Activated naive CD4-positive, alpha-beta T cell treated with anti-CD3 and anti-CD28 coated beads, Interleukin-2, amount 50 U/mL, for 72 hours (primary cell): ENCODE measurements at regions not wholly inside any gene's neighbourhood (a gene's known extent, or its start where the extent isn't known, plus 50 kb on each side); places are given as distances from the start of the nearest gene placed in this dataset.

Source experiments
- ATAC-seq, 2 donors: fragments of 150-1000 bp; cut with Tn5 transposase; 2 replicates each; pipeline ENCODE4 v1.10.0; 2021; ENCODE audit warnings: mild to moderate bottlenecking in 2 of 2, moderate library complexity in 2 of 2
- DNase-seq, 2 donors: peaks; one replicate each; pipeline ENCODE4 v3.0.0; 2021 to 2022; ENCODE audit warnings: low spot score in 2 of 2
- H3K27ac Mint-ChIP-seq, 2 donors: one replicate each; pipeline ENCODE4 v1.8.0; 2022; ENCODE audit warnings: mild to moderate bottlenecking in 2 of 2, mixed read lengths in 2 of 2
- H3K36me3 Mint-ChIP-seq, 2 donors: one replicate each; pipeline ENCODE4 v1.8.0; 2022; ENCODE audit warnings: mixed read lengths in 2 of 2
- H3K9me3 Mint-ChIP-seq, 2 donors: one replicate each; pipeline ENCODE4 v1.8.0; 2022; ENCODE audit warnings: mixed read lengths in 2 of 2

DNA sequence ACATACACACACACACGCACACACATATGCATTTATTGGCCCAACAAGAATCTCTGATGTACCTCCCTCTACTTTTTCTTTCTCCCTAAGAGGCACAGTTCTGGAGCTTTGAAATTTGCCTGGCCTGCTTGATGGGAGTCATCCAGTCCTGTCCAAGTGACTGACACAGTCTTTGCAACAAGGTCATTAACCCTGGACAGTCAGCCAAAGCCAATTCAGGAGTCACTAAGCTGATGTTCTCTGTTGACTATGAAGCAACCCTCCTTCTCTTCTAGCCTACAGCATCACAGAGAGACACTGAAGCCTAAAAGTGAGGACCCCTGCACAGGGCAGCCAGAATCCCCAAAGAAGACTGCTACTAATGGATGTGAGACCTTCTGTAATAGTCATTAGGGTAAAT is 123.1 kb downstream of the HHIPL2 start:
- Mint-ChIP-seq H3K27ac (no peak overlapping the region), H3K9me3 (peaks cover 16 to 26% of the 10 kb centered on the region in 2 donors), H3K36me3 (peaks cover 19 to 27% of the 10 kb centered on the region in 2 donors)
- ATAC-seq (no peak), DNase-seq (no peak)

DNA sequence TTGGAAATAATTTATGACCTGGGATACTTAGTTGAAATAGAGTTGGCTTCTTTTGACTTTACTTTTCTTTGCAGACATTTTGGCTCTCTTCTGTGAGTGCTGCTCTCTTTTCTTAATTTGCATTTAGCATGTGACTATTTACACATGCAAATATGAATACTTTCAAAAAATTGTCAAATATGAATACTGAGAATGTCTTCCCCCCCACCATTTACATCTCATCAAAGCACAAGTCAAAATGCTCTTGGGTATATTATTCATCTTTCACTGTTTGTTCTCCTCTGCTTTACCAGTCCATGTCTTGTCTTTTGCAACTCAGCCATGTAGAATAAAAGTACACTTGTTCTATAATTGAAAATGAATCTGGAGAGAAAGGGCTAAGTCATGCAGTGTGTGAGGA is 126.5 kb downstream of the HHIPL2 start:
- ATAC-seq: no peak
- DNase-seq: no peak
- peaks cover 21 to 28% of the 10 kb centered on the region in 2 donors for H3K36me3 Mint-ChIP-seq
- H3K9me3 Mint-ChIP-seq: peaks cover 12 to 17% of the 10 kb centered on the region in 2 donors
- H3K27ac Mint-ChIP-seq: peak overlapping the region in 1 of 2 donors; percentile 22

DNA sequence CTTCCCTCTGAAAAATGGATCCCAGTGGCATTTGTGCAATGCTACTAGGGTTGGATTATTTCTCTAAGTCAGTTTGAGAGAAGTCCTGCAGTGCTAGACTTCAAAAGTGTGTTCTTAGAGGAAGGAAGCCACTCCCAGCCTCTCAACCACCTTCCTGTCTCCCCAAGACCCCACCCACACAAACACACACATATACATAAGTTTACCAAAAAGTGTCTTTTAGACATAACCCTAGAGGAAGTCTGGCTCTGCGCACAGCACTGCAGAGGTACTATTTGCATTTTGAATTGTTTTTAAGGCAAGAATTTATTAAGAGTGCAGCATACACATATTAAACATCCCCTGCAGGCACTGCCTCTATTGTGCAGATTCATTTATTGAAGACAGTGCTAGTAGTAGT is 127.3 kb downstream of the HHIPL2 start:
- Mint-ChIP-seq H3K9me3 (peaks cover 12 to 17% of the 10 kb centered on the region in 2 donors), H3K36me3 (peaks cover 22 to 28% of the 10 kb centered on the region in 2 donors), H3K27ac (peak overlapping the region in 1 of 2 donors; percentile 22)
- no peak for ATAC-seq
- DNase-seq: no peak

DNA sequence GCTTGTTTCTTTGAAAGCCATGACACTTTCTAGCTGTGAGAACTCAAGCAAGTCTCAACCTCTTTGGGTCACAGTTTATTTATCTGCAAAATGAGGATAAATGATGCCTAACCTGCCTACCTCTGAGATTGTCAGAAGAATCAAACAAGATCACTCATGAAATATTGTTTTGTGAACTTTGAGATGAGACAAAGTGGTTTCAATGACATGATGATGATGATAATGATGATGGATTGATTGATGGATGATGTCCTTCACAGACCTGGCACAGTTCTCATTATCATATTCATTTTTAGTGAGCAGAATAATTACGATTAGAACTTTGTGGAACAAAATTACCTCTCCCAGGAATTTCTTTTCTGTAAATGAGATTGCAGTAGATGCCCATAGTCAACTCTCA is 129.2 kb downstream of the HHIPL2 start:
- no peak for ATAC-seq
- Mint-ChIP-seq H3K9me3 (peaks cover 18 to 30% of the 10 kb centered on the region in 2 donors), H3K27ac (no peak overlapping the region), H3K36me3 (peaks cover 28 to 29% of the 10 kb centered on the region in 2 donors)
- no peak for DNase-seq

DNA sequence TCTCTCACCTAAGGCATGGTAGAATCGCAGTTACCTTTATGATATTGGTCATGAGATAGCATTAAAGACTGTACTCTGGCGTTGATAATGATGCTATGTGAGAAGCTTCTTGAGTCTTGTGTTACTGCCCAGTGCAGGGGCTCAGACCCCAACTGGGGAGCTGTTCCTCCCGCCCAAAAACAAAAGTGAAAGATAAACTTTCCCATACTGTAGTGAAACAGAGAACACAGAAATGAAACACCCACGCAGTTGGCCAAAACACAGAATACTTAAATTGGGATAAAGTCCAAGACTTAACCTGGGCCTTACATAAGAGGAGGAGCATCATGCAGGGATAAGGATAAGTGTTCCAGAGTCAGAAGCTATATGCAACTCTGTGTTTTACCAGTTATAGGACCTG is 130.6 kb downstream of the HHIPL2 start:
- Mint-ChIP-seq H3K27ac (no peak overlapping the region), H3K9me3 (peaks cover 14 to 23% of the 10 kb centered on the region in 2 donors), H3K36me3 (peaks cover 18 to 22% of the 10 kb centered on the region in 2 donors)
- ATAC-seq (no peak), DNase-seq (no peak)

GRCh38 chr1:222416001-222416791 is 131.7 kb downstream of the HHIPL2 start:
- H3K9me3 Mint-ChIP-seq: peaks cover 10 to 19% of the 10 kb centered on the region in 2 donors
- ATAC-seq: peak; percentile 84 to 94
- peak in 1 of 2 donors; percentile 24 for DNase-seq
- peaks cover 13 to 18% of the 10 kb centered on the region in 2 donors for H3K36me3 Mint-ChIP-seq
- no peak overlapping the region for H3K27ac Mint-ChIP-seq

DNA sequence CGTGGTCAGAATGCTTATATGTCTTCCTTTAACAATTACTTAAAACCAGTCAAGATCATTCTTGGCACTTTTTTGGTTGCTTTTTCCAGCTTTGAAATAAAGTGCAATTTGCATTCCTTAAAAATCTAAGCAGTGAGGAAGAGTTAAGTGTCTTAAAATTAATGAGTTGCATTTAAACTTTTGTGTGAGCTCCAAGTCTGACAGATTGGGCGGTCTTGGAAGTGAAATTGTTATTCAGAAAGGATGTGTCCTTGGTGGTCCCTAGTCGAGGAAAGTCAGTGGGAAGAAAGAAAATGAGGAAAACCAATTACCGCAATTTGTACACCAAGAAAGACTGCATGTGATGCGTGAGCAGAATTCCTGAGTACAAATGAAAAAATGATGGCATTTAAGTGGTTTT is 132.5 kb downstream of the HHIPL2 start:
- peaks cover 10 to 19% of the 10 kb centered on the region in 2 donors for H3K9me3 Mint-ChIP-seq
- H3K36me3 Mint-ChIP-seq: peaks cover 13 to 18% of the 10 kb centered on the region in 2 donors
- no peak overlapping the region for H3K27ac Mint-ChIP-seq
- no peak for DNase-seq
- no peak for ATAC-seq

DNA sequence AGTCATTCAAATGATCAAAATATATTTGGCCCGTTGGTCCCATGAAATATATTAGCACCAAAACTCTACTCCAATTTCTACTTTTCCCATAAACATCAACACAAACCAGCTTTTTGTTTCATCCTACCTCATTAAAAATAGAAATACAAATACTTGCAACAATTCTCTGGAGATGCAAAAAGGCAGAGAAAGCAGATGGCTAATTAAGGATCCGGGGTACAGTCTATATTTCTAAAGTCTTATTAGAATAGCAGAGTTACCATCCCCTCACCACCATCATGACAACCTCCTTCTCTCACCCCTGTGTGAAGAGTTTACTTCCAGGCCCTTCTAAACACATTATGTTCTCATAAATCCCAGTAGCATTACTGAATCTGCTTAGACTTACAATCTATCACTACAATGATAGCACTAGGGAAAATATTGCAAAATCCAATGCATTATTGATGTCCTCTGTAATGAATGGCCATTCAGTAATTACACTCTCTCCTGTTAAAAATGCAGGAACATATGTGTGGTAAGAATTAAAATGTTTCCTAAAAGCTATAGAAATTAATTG is 133.8 kb downstream of the HHIPL2 start:
- peaks cover 7 to 18% of the 10 kb centered on the region in 2 donors for H3K36me3 Mint-ChIP-seq
- no peak for DNase-seq
- H3K27ac Mint-ChIP-seq: no peak overlapping the region
- ATAC-seq: no peak
- H3K9me3 Mint-ChIP-seq: peaks cover 10 to 15% of the 10 kb centered on the region in 2 donors

- H3K9me3 Mint-ChIP-seq: peaks cover 10 to 16% of the 10 kb centered on the region in 2 donors
- peaks cover under 1 to 16% of the 10 kb centered on the region in 2 donors for H3K36me3 Mint-ChIP-seq
- no peak overlapping the region for H3K27ac Mint-ChIP-seq
- DNase-seq (no peak), ATAC-seq (no peak)
These were observed 134.5 kb downstream of the HHIPL2 start for GRCh38 chr1:222413436-222413835.

- ATAC-seq (peak; percentile 41 to 48), DNase-seq (no peak)
- no peak overlapping the region for H3K27ac Mint-ChIP-seq
- peaks cover 0 to 11% of the 10 kb centered on the region in 2 donors for H3K36me3 Mint-ChIP-seq
- peaks cover 3 to 12% of the 10 kb centered on the region in 2 donors for H3K9me3 Mint-ChIP-seq
These were observed 143.2 kb downstream of the HHIPL2 start for GRCh38 chr1:222404710-222405109.

DNA sequence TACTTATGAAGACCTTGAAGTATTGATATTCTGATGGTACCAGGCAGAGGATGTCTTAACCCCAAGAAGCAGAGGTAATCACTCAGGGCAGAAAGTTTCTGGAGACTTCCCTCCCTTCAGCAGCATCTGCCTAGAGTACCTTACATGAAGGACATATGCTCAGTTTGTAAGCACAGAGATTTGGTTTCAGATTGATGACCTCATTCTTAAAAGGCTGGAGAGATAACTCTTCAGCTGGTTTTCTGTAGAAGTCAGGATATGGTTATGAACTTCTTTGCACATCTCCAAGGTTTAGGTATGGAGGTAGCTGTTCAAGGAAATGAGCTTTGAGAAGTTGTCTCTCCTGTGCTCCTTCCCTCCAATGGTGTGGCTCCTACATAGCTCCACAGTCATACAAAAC is 148.7 kb downstream of the HHIPL2 start:
- no peak for DNase-seq
- no peak for ATAC-seq
- H3K9me3 Mint-ChIP-seq: no peaks in the 10 kb centered on the region
- H3K27ac Mint-ChIP-seq: no peak overlapping the region
- H3K36me3 Mint-ChIP-seq: peaks cover 0 to 3% of the 10 kb centered on the region in 2 donors

DNA sequence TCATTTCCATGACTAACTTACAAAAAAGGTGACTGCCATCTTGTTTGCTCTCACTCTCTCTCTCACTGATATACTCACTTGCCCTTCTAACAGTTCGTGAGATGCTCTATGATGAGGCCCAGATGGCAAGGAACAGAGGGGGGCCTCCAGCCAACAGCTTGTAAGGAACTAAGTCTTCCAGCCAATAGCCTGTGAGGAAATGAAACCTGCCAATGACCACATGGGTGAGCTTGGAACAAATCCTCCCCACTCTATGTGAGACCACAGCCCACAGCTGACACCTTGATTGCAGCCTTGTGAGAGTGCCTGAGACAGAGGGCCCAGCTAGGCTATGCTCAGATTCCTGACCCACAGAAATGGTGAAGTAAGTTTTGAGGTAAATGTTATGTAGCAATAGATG is 153.7 kb downstream of the HHIPL2 start:
- Mint-ChIP-seq H3K9me3 (no peaks in the 10 kb centered on the region), H3K27ac (no peak overlapping the region), H3K36me3 (peaks cover 0 to 4% of the 10 kb centered on the region in 2 donors)
- ATAC-seq: no peak
- DNase-seq: no peak

DNA sequence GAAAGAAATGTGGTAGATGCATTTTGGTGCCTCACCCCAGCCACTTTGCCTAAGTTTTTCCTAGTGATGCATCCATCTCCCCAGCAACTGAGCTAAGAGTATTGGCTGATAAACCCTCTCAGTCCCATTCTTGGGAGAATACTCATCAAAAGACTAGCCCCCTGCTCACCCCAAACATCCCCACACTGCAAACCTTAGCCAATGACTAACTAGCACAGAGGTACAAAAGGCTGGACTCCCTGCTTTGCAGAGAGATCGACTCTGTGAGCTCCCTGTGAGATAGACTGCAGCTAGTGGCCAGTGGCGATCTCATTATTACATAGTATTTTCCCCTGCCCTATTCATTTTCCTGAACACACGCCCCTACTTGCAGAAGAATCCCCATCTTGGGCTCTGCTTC is 155.3 kb downstream of the HHIPL2 start:
- H3K36me3 Mint-ChIP-seq: peaks cover 0 to 4% of the 10 kb centered on the region in 2 donors
- no peak for ATAC-seq
- DNase-seq: no peak
- H3K9me3 Mint-ChIP-seq: peaks cover 0 to 5% of the 10 kb centered on the region in 2 donors
- no peak overlapping the region for H3K27ac Mint-ChIP-seq

DNA sequence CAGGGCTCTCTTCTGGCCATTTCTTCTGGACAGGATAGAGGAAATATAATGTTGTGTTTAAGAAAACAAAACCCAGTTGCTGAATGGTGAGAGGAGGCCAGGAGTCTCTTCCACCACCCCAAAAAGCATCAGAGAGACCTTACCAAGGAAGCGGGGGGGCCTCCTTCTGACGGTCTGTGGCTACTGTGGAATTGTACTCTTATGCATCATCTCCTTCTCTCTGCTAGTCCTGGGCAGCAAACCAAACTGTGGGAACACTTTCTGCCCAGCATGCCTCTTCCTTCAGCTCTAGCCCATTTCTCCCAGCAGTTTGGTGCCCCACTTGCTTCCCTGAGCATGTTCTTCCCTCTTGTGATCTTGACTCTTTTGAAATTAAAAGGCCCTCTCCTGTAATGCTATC is 157.7 kb downstream of the HHIPL2 start:
- Mint-ChIP-seq H3K9me3 (peaks cover 0 to 5% of the 10 kb centered on the region in 2 donors), H3K36me3 (peaks cover 0 to 4% of the 10 kb centered on the region in 2 donors), H3K27ac (no peak overlapping the region)
- DNase-seq (no peak), ATAC-seq (no peak)

DNA sequence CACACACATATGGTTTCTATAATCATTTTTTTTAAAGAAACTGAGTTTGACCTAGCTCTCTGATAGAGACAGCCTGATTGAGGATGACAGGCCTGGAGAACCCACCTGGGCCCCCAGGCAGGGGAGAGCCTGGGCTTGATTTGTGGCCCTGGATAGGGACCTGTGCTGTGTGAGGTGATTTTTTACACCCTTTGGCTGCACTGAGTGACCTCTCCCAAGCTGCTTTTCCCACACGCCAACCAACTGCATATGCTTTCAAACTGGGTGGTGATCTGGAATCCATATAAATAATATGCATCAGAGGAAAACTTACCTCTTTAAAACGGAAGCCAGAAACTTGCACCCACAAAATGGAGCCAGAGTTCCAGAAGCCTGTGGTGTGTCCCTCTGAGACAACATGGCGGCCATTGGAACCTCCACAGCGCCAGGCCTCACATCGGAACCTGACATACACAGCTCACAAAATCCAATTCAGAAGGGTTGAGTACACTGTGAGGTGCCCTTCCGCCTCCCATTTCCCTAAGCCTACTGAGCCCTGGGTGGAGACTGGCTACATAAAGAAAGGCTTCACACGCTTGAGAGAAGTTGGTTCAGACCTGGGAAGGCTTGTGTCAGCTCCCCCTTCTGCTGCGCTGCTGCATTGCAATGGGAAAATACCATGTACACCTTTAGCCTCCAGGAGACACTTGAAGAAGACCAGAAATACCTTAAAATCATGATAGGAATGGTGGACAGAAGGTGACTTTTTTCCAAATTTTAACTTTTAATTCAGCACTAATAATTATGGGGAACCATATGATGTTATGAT is 160.7 kb downstream of the HHIPL2 start:
- ATAC-seq (no peak), DNase-seq (no peak)
- Mint-ChIP-seq H3K36me3 (no peaks in the 10 kb centered on the region), H3K9me3 (peaks cover 0 to 8% of the 10 kb centered on the region in 2 donors), H3K27ac (no peak overlapping the region)

GRCh38 chr1:222385955-222386354 is 161.9 kb downstream of the HHIPL2 start:
- ATAC-seq (no peak), DNase-seq (no peak)
- peaks cover 0 to 11% of the 10 kb centered on the region in 2 donors for H3K9me3 Mint-ChIP-seq
- H3K36me3 Mint-ChIP-seq: no peaks in the 10 kb centered on the region
- no peak overlapping the region for H3K27ac Mint-ChIP-seq

- Mint-ChIP-seq H3K36me3 (peaks cover 0 to 5% of the 10 kb centered on the region in 2 donors), H3K9me3 (peaks cover 7 to 14% of the 10 kb centered on the region in 2 donors), H3K27ac (no peak overlapping the region)
- DNase-seq (no peak), ATAC-seq (no peak)
These were observed 162.6 kb downstream of the HHIPL2 start for GRCh38 chr1:222385262-222385661.
